NT2/D1 (cell line): ENCODE measurements at regions not wholly inside any gene's neighbourhood (a gene's known extent, or its start where the extent isn't known, plus 50 kb on each side); places are given as distances from the start of the nearest gene placed in this dataset.
"Not testable (repeated sequence)": the region's sequence is repeated elsewhere in the genome, so short reads cannot be mapped to it uniquely, and the experiment has no call there.

Experiments used
- DNase-seq: peaks from one replicate; pipeline ENCODE4 v3.0.0-alpha.2; 2011; ENCODE audit warnings: low read depth, low spot score
- H3K27me3 ChIP-seq: 2 replicates; pipeline ENCODE4 v1.6.0; 2011; ENCODE audit warnings: mild to moderate bottlenecking; ENCODE audit not compliant: insufficient read length, insufficient read depth
- H3K36me3 ChIP-seq: 2 replicates; pipeline ENCODE4 v1.6.1; 2011; ENCODE audit warnings: mild to moderate bottlenecking, low read length, mixed read lengths; ENCODE audit not compliant: insufficient read depth, insufficient read length
- H3K4me1 ChIP-seq: 2 replicates; pipeline ENCODE4 v1.5.1; 2011; ENCODE audit not compliant: insufficient read depth, insufficient read length
- H3K4me3 ChIP-seq: 2 replicates; pipeline ENCODE4 v1.5.1; 2011; ENCODE audit warnings: low read depth; ENCODE audit not compliant: insufficient read length
- H3K9ac ChIP-seq: 2 replicates; pipeline ENCODE4 v1.6.0; 2011; ENCODE audit warnings: low read depth; ENCODE audit not compliant: insufficient read length
- H3K9me3 ChIP-seq: 2 replicates; pipeline ENCODE4 v1.5.1; 2011; ENCODE audit warnings: mild to moderate bottlenecking, low read length; ENCODE audit not compliant: insufficient read depth
- SUZ12 ChIP-seq: IDR thresholded peaks from 2 replicates; pipeline ENCODE4 v1.6.1; 2011; ENCODE audit not compliant: insufficient read length, insufficient read depth; ENCODE audit errors: extremely low read depth
- YY1 ChIP-seq: IDR thresholded peaks from 2 replicates; pipeline ENCODE4 v1.6.1; 2011; ENCODE audit not compliant: insufficient read length, insufficient read depth
- ZNF274 ChIP-seq: IDR thresholded peaks from 2 replicates; pipeline ENCODE4 v1.6.1; 2011; ENCODE audit warnings: mild to moderate bottlenecking, low read depth, low read length

DNA sequence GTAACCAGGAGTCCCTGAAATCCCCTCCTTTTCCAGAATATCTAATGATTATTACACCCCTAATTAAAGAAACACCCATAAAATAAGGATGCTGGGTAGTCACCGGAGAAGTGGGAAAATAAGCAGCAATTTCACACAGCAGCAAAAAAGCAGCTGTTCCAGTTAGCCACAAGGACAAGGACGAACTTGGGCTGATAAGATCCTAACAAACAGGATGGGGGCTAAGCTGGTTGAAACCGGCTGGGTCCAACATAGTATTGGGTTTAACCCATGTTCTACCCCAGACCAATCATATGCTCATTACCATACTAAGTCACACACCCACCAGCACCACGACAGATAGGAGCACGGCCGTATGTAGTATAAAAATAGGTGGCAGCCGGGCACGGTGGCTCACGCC is 100.7 kb downstream of the RPL10L start:
- Histone ChIP-seq H3K4me1 (no peaks in the 10 kb centered on the region), H3K9ac (no peak overlapping the region), H3K36me3 (no peaks in the 10 kb centered on the region), H3K9me3 (no peaks in the 10 kb centered on the region), H3K4me3 (no peak overlapping the region), H3K27me3 (no peaks in the 10 kb centered on the region)
- no peak for TF ChIP-seq SUZ12
- no peak for TF ChIP-seq YY1
- no peak for TF ChIP-seq ZNF274
- no peak for DNase-seq

- no peaks in the 10 kb centered on the region for H3K9me3 ChIP-seq
- no peaks in the 10 kb centered on the region for H3K4me1 ChIP-seq
- DNase-seq, result no peak
- TF ChIP-seq YY1 (no peak), SUZ12 (no peak), ZNF274 (no peak)
- H3K36me3 ChIP-seq, result no peaks in the 10 kb centered on the region
- no peaks in the 10 kb centered on the region for H3K27me3 ChIP-seq
- no peak overlapping the region for H3K4me3 ChIP-seq
- H3K9ac ChIP-seq, result no peak overlapping the region
Observed at GRCh38 chr14:46540986-46541385, 110.6 kb downstream of the RPL10L start.

- DNase-seq, result no peak
- no peak overlapping the region for H3K4me3 ChIP-seq
- TF ChIP-seq YY1 (no peak), ZNF274 (no peak), SUZ12 (no peak)
- H3K4me1 ChIP-seq, result no peaks in the 10 kb centered on the region
- no peaks in the 10 kb centered on the region for H3K27me3 ChIP-seq
- no peaks in the 10 kb centered on the region for H3K36me3 ChIP-seq
- no peaks in the 10 kb centered on the region for H3K9me3 ChIP-seq
- H3K9ac ChIP-seq, result no peak overlapping the region
Observed at GRCh38 chr14:46519121-46519520, 132.5 kb downstream of the RPL10L start.

GRCh38 chr14:46508752-46509151 is 142.8 kb downstream of the RPL10L start:
- not testable (repeated sequence) for H3K9ac ChIP-seq, H3K9me3 ChIP-seq, H3K4me3 ChIP-seq, DNase-seq, H3K36me3 ChIP-seq, H3K4me1 ChIP-seq, H3K27me3 ChIP-seq

- H3K9ac ChIP-seq, result no peak overlapping the region
- no peak for DNase-seq
- TF ChIP-seq YY1, result no peak
- TF ChIP-seq SUZ12, result no peak
- no peak for TF ChIP-seq ZNF274
- H3K27me3 ChIP-seq, result no peaks in the 10 kb centered on the region
- H3K36me3 ChIP-seq, result no peaks in the 10 kb centered on the region
- H3K9me3 ChIP-seq, result no peaks in the 10 kb centered on the region
- H3K4me1 ChIP-seq, result no peaks in the 10 kb centered on the region
- H3K4me3 ChIP-seq, result no peak overlapping the region
Observed at GRCh38 chr14:46499521-46499920, 152.1 kb downstream of the RPL10L start.

DNA sequence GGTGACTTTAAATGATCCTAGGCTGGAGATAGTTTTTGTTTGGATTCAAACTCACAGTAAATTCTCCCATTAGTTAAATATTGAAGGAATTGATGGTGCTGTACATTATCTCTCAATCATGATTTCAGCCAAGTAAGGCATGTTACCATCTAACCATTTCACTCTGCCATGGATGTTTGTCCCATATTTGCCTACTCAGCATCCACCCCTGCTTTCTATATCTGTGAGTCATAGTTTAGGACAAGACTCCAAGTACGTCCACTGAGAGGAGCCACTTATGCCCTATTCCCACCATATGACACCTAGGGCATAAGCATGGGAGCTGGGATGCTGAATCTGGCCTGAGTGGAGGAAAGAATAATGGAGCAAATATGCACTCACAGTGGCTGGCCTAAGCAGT is 155.2 kb downstream of the RPL10L start:
- no peaks in the 10 kb centered on the region for H3K27me3 ChIP-seq
- H3K9me3 ChIP-seq, result no peaks in the 10 kb centered on the region
- H3K9ac ChIP-seq, result no peak overlapping the region
- no peak for DNase-seq
- H3K4me3 ChIP-seq, result no peak overlapping the region
- TF ChIP-seq YY1 (no peak), SUZ12 (no peak), ZNF274 (no peak)
- H3K4me1 ChIP-seq, result no peaks in the 10 kb centered on the region
- H3K36me3 ChIP-seq, result no peaks in the 10 kb centered on the region

DNA sequence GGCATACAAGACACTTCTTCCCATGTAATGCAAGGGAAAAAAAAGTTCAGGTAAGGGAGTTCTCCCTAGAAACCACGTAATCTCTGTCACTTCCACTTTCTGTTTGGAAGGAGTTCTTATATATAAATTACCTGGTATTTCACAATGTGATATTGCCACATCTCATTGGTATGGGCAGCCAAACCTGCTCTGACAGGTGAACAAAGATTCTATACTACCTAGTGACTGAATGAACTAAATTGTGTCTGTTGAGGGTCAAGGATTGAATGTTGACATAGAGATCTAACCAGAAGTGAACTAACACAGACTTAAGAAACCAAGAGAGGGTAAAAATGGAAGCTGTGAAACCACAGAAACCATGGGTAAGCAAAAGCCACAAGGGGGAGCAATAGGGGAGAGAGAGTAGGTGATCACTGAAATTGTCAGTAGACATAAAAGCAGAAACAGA is 161.3 kb downstream of the RPL10L start:
- TF ChIP-seq SUZ12 (no peak), YY1 (no peak), ZNF274 (no peak)
- DNase-seq, result peak; percentile 6
- no peaks in the 10 kb centered on the region for H3K36me3 ChIP-seq
- H3K4me1 ChIP-seq, result no peaks in the 10 kb centered on the region
- H3K9ac ChIP-seq, result no peak overlapping the region
- no peak overlapping the region for H3K4me3 ChIP-seq
- no peaks in the 10 kb centered on the region for H3K27me3 ChIP-seq
- no peaks in the 10 kb centered on the region for H3K9me3 ChIP-seq

DNA sequence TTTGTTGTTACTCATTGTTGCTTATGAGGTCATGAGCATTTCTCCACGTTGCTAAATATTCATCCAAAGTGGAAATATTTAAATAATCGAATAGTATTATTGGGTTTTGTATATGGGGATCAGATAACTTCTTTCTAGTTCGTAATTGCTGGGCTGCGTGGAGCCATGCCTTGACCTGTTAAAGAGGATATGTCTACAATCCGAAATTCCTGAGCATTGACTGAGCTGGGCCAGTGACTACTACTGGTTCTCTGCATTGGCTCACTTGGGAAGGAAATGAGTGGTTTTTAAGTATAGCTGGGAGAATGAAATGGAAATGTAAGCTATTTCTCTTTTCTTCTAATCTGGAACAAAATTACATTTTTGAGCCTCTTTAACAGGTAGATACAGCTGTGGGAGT is 163.2 kb downstream of the RPL10L start:
- no peak for TF ChIP-seq YY1
- TF ChIP-seq SUZ12, result no peak
- TF ChIP-seq ZNF274, result no peak
- DNase-seq, result no peak

More for the DNA sequence above, 163.2 kb downstream of the RPL10L start:
- Histone ChIP-seq H3K9me3 (no peaks in the 10 kb centered on the region), H3K9ac (no peak overlapping the region), H3K36me3 (no peaks in the 10 kb centered on the region), H3K27me3 (no peaks in the 10 kb centered on the region), H3K4me1 (no peaks in the 10 kb centered on the region), H3K4me3 (no peak overlapping the region)
